ENCODE measurements at regions not wholly inside any gene's neighbourhood (a gene's known extent, or its start where the extent isn't known, plus 50 kb on each side); places are given as distances from the start of the nearest gene placed in this dataset.

GRCh38 chr18:79582978-79583377, 96.6 kb upstream of the CTDP1 start:
- Histone ChIP-seq H3K9me3 (replicated peaks in 1 of 2; ENCODE audit: control insufficient read depth in 2 of 2, insufficient read depth in 1 of 2, low read depth in 1 of 2, low read length in 2 of 2) (peaks cover 0 to 13% of the 10 kb centered on the region in 2 donors), H3K4me3 (ENCODE audit: low read length in 2 of 2) (peak overlapping the region in 1 of 2 donors; percentile 14), H2BK12ac (ENCODE audit: low read length) (no peak overlapping the region), H3K4me1 (ENCODE audit: control insufficient read depth in 2 of 2, insufficient read depth in 1 of 2, low read depth in 1 of 2, low read length in 2 of 2) (peaks cover 0 to 7% of the 10 kb centered on the region in 2 donors), H4K8ac (ENCODE audit: low read depth, low read length) (peak overlapping the region; percentile 67), H4K91ac (ENCODE audit: low read depth, low read length, poor library complexity) (no peak overlapping the region), H3K27ac (replicated peaks; ENCODE audit: low read length) (no peak overlapping the region), H3K23ac (ENCODE audit: low read depth, low read length, poor library complexity) (peak overlapping the region; percentile 15), H3K36me3 (replicated peaks in 1 of 2; ENCODE audit: control insufficient read depth in 2 of 2, insufficient read depth in 2 of 2, low read length in 2 of 2) (peaks cover 0 to 3% of the 10 kb centered on the region in 2 donors), H2BK15ac (ENCODE audit: low read length) (no peak overlapping the region), H3K9ac (ENCODE audit: low read depth, low read length, poor library complexity) (peak overlapping the region; percentile 74), H3K4me2 (ENCODE audit: insufficient read depth, low read length, poor library complexity, severe bottlenecking) (no peak overlapping the region), H3K18ac (ENCODE audit: low read length) (no peak overlapping the region), H2AFZ (ENCODE audit: low read length) (no peak overlapping the region), H3K14ac (ENCODE audit: low read length) (peak overlapping the region; percentile 43), H3K27me3 (ENCODE audit: control insufficient read depth in 3 of 3, insufficient read depth in 3 of 3, low read depth in 1 of 3, low read length in 3 of 3) (peaks cover 0 to 2% (median 0%) of the 10 kb centered on the region in 3 experiments), H3K79me1 (ENCODE audit: low read depth, low read length) (peaks cover 2% of the 10 kb centered on the region), H2BK5ac (ENCODE audit: low read length) (no peak overlapping the region), H2BK120ac (ENCODE audit: low read depth, low read length) (no peak overlapping the region), H2AK5ac (ENCODE audit: low read depth, low read length) (no peak overlapping the region), H3K4ac (ENCODE audit: low read length) (no peak overlapping the region)
- no CpG with 5 or more reads among the region's 8 CpGs for WGBS, 2 donors (ENCODE audit: extremely low coverage in 2 of 2, insufficient read length in 2 of 2, insufficient replicate concordance in 1 of 2)
- no peak for DNase-seq (ENCODE audit: low spot score)

GRCh38 chr18:79583426-79583825, 96.2 kb upstream of the CTDP1 start:
- Histone ChIP-seq H3K23ac (ENCODE audit: low read depth, low read length, poor library complexity) (no peak overlapping the region), H3K27ac (replicated peaks; ENCODE audit: low read length) (no peak overlapping the region), H3K36me3 (replicated peaks in 1 of 2; ENCODE audit: control insufficient read depth in 2 of 2, insufficient read depth in 2 of 2, low read length in 2 of 2) (peaks cover 0 to 3% of the 10 kb centered on the region in 2 donors), H4K8ac (ENCODE audit: low read depth, low read length) (no peak overlapping the region), H3K9ac (ENCODE audit: low read depth, low read length, poor library complexity) (no peak overlapping the region), H3K18ac (ENCODE audit: low read length) (no peak overlapping the region), H2BK15ac (ENCODE audit: low read length) (no peak overlapping the region), H3K27me3 (ENCODE audit: control insufficient read depth in 3 of 3, insufficient read depth in 3 of 3, low read depth in 1 of 3, low read length in 3 of 3) (peaks cover 0 to 2% (median 0%) of the 10 kb centered on the region in 3 experiments), H2BK5ac (ENCODE audit: low read length) (no peak overlapping the region), H3K4me3 (ENCODE audit: low read length in 2 of 2) (no peak overlapping the region), H3K4me2 (ENCODE audit: insufficient read depth, low read length, poor library complexity, severe bottlenecking) (no peak overlapping the region), H2AFZ (ENCODE audit: low read length) (no peak overlapping the region), H3K4ac (ENCODE audit: low read length) (no peak overlapping the region), H3K4me1 (ENCODE audit: control insufficient read depth in 2 of 2, insufficient read depth in 1 of 2, low read depth in 1 of 2, low read length in 2 of 2) (peaks cover 0 to 11% of the 10 kb centered on the region in 2 donors), H3K79me1 (ENCODE audit: low read depth, low read length) (peaks cover 2% of the 10 kb centered on the region), H2AK5ac (ENCODE audit: low read depth, low read length) (no peak overlapping the region), H3K9me3 (replicated peaks in 1 of 2; ENCODE audit: control insufficient read depth in 2 of 2, insufficient read depth in 1 of 2, low read depth in 1 of 2, low read length in 2 of 2) (peaks cover 0 to 13% of the 10 kb centered on the region in 2 donors), H2BK120ac (ENCODE audit: low read depth, low read length) (no peak overlapping the region), H3K14ac (ENCODE audit: low read length) (no peak overlapping the region), H2BK12ac (ENCODE audit: low read length) (no peak overlapping the region), H4K91ac (ENCODE audit: low read depth, low read length, poor library complexity) (no peak overlapping the region)
- WGBS, 2 donors (ENCODE audit: extremely low coverage in 2 of 2, insufficient read length in 2 of 2, insufficient replicate concordance in 1 of 2): no CpG with 5 or more reads among the region's 13 CpGs
- no peak for DNase-seq (ENCODE audit: low spot score)

GRCh38 chr18:79583984-79584401, 95.6 kb upstream of the CTDP1 start:
- H3K79me1 ChIP-seq (ENCODE audit: low read depth, low read length): peaks cover 2% of the 10 kb centered on the region
- H4K91ac ChIP-seq (ENCODE audit: low read depth, low read length, poor library complexity): no peak overlapping the region
- WGBS, 2 donors (ENCODE audit: extremely low coverage in 2 of 2, insufficient read length in 2 of 2, insufficient replicate concordance in 1 of 2): no CpG with 5 or more reads among the region's 15 CpGs
- peak overlapping the region; percentile 78 for H2AK5ac ChIP-seq (ENCODE audit: low read depth, low read length)
- no peak overlapping the region for H3K4me2 ChIP-seq (ENCODE audit: insufficient read depth, low read length, poor library complexity, severe bottlenecking)
- H3K4me3 ChIP-seq (ENCODE audit: low read length in 2 of 2): no peak overlapping the region
- H2BK5ac ChIP-seq (ENCODE audit: low read length): peak overlapping the region; percentile 20
- H2AFZ ChIP-seq (ENCODE audit: low read length): no peak overlapping the region
- H3K4me1 ChIP-seq (ENCODE audit: control insufficient read depth in 2 of 2, insufficient read depth in 1 of 2, low read depth in 1 of 2, low read length in 2 of 2): peaks cover 0 to 16% of the 10 kb centered on the region in 2 donors
- no peak overlapping the region for H3K14ac ChIP-seq (ENCODE audit: low read length)
- H3K27ac ChIP-seq (replicated peaks; ENCODE audit: low read length): no peak overlapping the region
- no peak for DNase-seq (ENCODE audit: low spot score)
- peaks cover 0 to 2% (median 0%) of the 10 kb centered on the region in 3 experiments for H3K27me3 ChIP-seq (ENCODE audit: control insufficient read depth in 3 of 3, insufficient read depth in 3 of 3, low read depth in 1 of 3, low read length in 3 of 3)
- peaks cover 0 to 3% of the 10 kb centered on the region in 2 donors for H3K36me3 ChIP-seq (replicated peaks in 1 of 2; ENCODE audit: control insufficient read depth in 2 of 2, insufficient read depth in 2 of 2, low read length in 2 of 2)
- no peak overlapping the region for H3K18ac ChIP-seq (ENCODE audit: low read length)
- no peak overlapping the region for H2BK120ac ChIP-seq (ENCODE audit: low read depth, low read length)
- H3K9me3 ChIP-seq (replicated peaks in 1 of 2; ENCODE audit: control insufficient read depth in 2 of 2, insufficient read depth in 1 of 2, low read depth in 1 of 2, low read length in 2 of 2): peaks cover 0 to 13% of the 10 kb centered on the region in 2 donors
- H3K4ac ChIP-seq (ENCODE audit: low read length): no peak overlapping the region
- H3K23ac ChIP-seq (ENCODE audit: low read depth, low read length, poor library complexity): no peak overlapping the region
- H3K9ac ChIP-seq (ENCODE audit: low read depth, low read length, poor library complexity): no peak overlapping the region
- H4K8ac ChIP-seq (ENCODE audit: low read depth, low read length): no peak overlapping the region
- H2BK12ac ChIP-seq (ENCODE audit: low read length): no peak overlapping the region
- H2BK15ac ChIP-seq (ENCODE audit: low read length): peak overlapping the region; percentile 86

- DNase-seq (ENCODE audit: low spot score): no peak
- no CpG with 5 or more reads among the region's 20 CpGs for WGBS, 2 donors (ENCODE audit: extremely low coverage in 2 of 2, insufficient read length in 2 of 2, insufficient replicate concordance in 1 of 2)
These were observed 94.9 kb upstream of the CTDP1 start for GRCh38 chr18:79584491-79585394.

More at GRCh38 chr18:79584491-79585394, 94.9 kb upstream of the CTDP1 start:
- Histone ChIP-seq H4K8ac (ENCODE audit: low read depth, low read length) (no peak overlapping the region), H2BK120ac (ENCODE audit: low read depth, low read length) (peak overlapping the region; percentile 38), H2AK5ac (ENCODE audit: low read depth, low read length) (peak overlapping the region; percentile 78), H3K4me3 (ENCODE audit: low read length in 2 of 2) (no peak overlapping the region), H3K23ac (ENCODE audit: low read depth, low read length, poor library complexity) (peak overlapping the region; percentile 6), H2AFZ (ENCODE audit: low read length) (no peak overlapping the region), H2BK5ac (ENCODE audit: low read length) (peak overlapping the region; percentile 20), H3K9ac (ENCODE audit: low read depth, low read length, poor library complexity) (no peak overlapping the region), H2BK15ac (ENCODE audit: low read length) (peak overlapping the region; percentile 86), H3K27me3 (ENCODE audit: control insufficient read depth in 3 of 3, insufficient read depth in 3 of 3, low read depth in 1 of 3, low read length in 3 of 3) (peaks cover 0 to 2% (median 0%) of the 10 kb centered on the region in 3 experiments), H3K4ac (ENCODE audit: low read length) (no peak overlapping the region), H3K18ac (ENCODE audit: low read length) (peak overlapping the region; percentile 70), H3K4me1 (ENCODE audit: control insufficient read depth in 2 of 2, insufficient read depth in 1 of 2, low read depth in 1 of 2, low read length in 2 of 2) (peaks cover 0 to 19% of the 10 kb centered on the region in 2 donors), H3K27ac (replicated peaks; ENCODE audit: low read length) (no peak overlapping the region), H3K36me3 (replicated peaks in 1 of 2; ENCODE audit: control insufficient read depth in 2 of 2, insufficient read depth in 2 of 2, low read length in 2 of 2) (peaks cover 0 to 3% of the 10 kb centered on the region in 2 donors), H2BK12ac (ENCODE audit: low read length) (peak overlapping the region; percentile 44), H3K9me3 (replicated peaks in 1 of 2; ENCODE audit: control insufficient read depth in 2 of 2, insufficient read depth in 1 of 2, low read depth in 1 of 2, low read length in 2 of 2) (peaks cover 0 to 13% of the 10 kb centered on the region in 2 donors), H4K91ac (ENCODE audit: low read depth, low read length, poor library complexity) (no peak overlapping the region), H3K79me1 (ENCODE audit: low read depth, low read length) (peaks cover 2% of the 10 kb centered on the region), H3K4me2 (ENCODE audit: insufficient read depth, low read length, poor library complexity, severe bottlenecking) (no peak overlapping the region), H3K14ac (ENCODE audit: low read length) (no peak overlapping the region)

Data from neuronal stem cell (in vitro differentiated cells).